ENCODE measurements at regions not wholly inside any gene's neighbourhood (a gene's known extent, or its start where the extent isn't known, plus 50 kb on each side); places are given as distances from the start of the nearest gene placed in this dataset.

- DNase-seq (ENCODE audit: low read depth): no peak
Observed at GRCh38 chr13:72346716-72347115, 380.7 kb downstream of the MZT1 start.

- no peak for DNase-seq (ENCODE audit: low read depth)
Observed at GRCh38 chr13:72342364-72342763, 385.1 kb downstream of the MZT1 start.

- no peak for DNase-seq (ENCODE audit: low read depth)
Observed at GRCh38 chr13:72341904-72342303, 385.5 kb downstream of the MZT1 start.

- DNase-seq (ENCODE audit: low read depth): no peak
Observed at GRCh38 chr13:72317346-72318109, 409.9 kb downstream of the MZT1 start.

GRCh38 chr13:72316716-72317115 lies 410.7 kb downstream of the MZT1 start:
- DNase-seq (ENCODE audit: low read depth): no peak

- DNase-seq (ENCODE audit: low read depth): no peak
Observed at GRCh38 chr13:72315312-72315711, 412.1 kb downstream of the MZT1 start.

- no peak for DNase-seq (ENCODE audit: low read depth)
Observed at GRCh38 chr13:72314210-72314609, 413.2 kb downstream of the MZT1 start.

- no peak for DNase-seq (ENCODE audit: low read depth)
Observed at GRCh38 chr13:72313546-72313945, 413.9 kb downstream of the MZT1 start.

- peak; percentile 64 for DNase-seq (ENCODE audit: low read depth)
Observed at GRCh38 chr13:72303941-72304746, 423.3 kb downstream of the MZT1 start.

- no peak for DNase-seq (ENCODE audit: low read depth)
Observed at GRCh38 chr13:72296246-72296645, 429.2 kb upstream of the DACH1 start.

- DNase-seq (ENCODE audit: low read depth): peak; percentile 33
Observed at GRCh38 chr13:72295153-72295552, 428.1 kb upstream of the DACH1 start.

- peak; percentile 50 for DNase-seq (ENCODE audit: low read depth)
Observed at GRCh38 chr13:72293206-72293605, 426.2 kb upstream of the DACH1 start.

- DNase-seq (ENCODE audit: low read depth): peak; percentile 95
Observed at GRCh38 chr13:72290962-72291681, 424.1 kb upstream of the DACH1 start.

- DNase-seq (ENCODE audit: low read depth): no peak
Observed at GRCh38 chr13:72286421-72286820, 419.4 kb upstream of the DACH1 start.

GRCh38 chr13:72284791-72285190 lies 417.8 kb upstream of the DACH1 start:
- DNase-seq (ENCODE audit: low read depth): peak; percentile 43

- DNase-seq (ENCODE audit: low read depth): no peak
Observed at GRCh38 chr13:72261732-72262131, 394.7 kb upstream of the DACH1 start.

- no peak for DNase-seq (ENCODE audit: low read depth)
Observed at GRCh38 chr13:72259528-72259927, 392.5 kb upstream of the DACH1 start.

- DNase-seq (ENCODE audit: low read depth): no peak
Observed at GRCh38 chr13:72258340-72258981, 391.5 kb upstream of the DACH1 start.

- peak; percentile 63 for DNase-seq (ENCODE audit: low read depth)
Observed at GRCh38 chr13:72255908-72256307, 388.9 kb upstream of the DACH1 start.

- no peak for DNase-seq (ENCODE audit: low read depth)
Observed at GRCh38 chr13:72253754-72254153, 386.8 kb upstream of the DACH1 start.

- peak; percentile 23 for DNase-seq (ENCODE audit: low read depth)
Observed at GRCh38 chr13:72246396-72246795, 379.4 kb upstream of the DACH1 start.

- DNase-seq (ENCODE audit: low read depth): no peak
Observed at GRCh38 chr13:72244788-72245187, 377.8 kb upstream of the DACH1 start.
